ENCODE measurements at regions not wholly inside any gene's neighbourhood (a gene's known extent, or its start where the extent isn't known, plus 50 kb on each side); places are given as distances from the start of the nearest gene placed in this dataset.

DNA sequence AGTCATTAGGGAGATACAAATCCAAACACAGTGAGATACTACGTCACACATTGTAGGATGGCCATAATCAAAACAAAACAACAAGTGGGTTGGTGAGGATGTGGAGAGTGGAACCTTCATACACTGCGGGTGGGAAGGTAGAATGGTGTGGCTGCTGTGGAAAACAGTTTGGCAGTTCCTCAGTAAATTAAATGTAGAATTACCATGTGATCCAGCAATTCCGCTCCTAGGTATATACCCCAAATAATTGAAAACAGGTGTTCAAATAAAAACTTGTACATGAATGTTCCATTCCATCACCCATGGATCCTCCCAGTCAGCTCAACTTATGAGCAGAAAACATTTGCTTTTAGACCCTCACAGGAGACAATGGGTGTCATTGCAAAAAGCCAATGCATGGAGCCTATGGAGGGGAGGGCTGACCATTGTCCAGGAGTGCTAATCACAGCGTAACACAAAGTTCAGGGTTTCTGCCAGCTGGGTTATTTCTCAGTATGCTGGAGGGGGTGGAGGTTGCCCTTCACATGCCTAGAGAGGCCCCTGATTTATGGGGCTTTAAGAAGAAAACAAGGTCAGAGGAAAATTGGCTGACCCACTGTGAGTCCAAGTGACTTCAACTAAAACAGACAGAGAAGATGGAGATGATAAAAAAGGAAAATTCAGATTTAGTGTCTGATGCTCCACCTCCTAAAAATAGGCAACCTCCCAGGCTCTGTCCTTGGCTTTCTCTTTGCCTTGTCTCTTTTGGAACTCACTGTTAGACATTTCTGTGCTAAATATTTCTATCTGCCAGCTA lies 124.1 kb downstream of the WDR11 start:
- WGBS, 2 donors: 94 to 95% methylated on average over 4 of the region's 4 CpGs
- H3K27ac ChIP-seq: no peak overlapping the region

DNA sequence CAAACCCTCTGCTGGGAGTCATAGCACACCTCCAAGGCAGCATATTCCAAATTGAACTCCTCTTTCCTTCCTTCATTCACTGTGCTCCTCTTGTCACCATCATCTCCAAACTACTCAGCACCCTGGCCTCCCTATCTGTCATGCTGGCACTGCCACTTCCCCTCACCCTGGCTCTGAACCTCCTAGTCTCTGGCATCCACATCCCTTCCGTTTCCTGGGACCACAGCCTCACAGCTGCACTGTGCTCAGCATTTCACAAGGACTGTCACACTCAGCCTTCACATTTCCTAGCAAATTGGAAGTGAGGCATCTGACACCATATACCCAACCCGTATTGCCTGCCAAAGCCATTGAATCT lies 124.7 kb downstream of the WDR11 start:
- Histone ChIP-seq H3K27ac (no peak overlapping the region), H3K9me3 (no peaks in the 10 kb centered on the region), H3K36me3 (no peaks in the 10 kb centered on the region), H3K4me3 (replicated peaks in 1 of 3) (no peak overlapping the region), H3K4me1 (peaks cover 0 to 5% of the 10 kb centered on the region in 2 donors), H3K27me3 (no peaks in the 10 kb centered on the region)
- no peak for TF ChIP-seq POLR2A (IDR thresholded peaks at IDR 0.05)
- TF ChIP-seq, protein P1, sequence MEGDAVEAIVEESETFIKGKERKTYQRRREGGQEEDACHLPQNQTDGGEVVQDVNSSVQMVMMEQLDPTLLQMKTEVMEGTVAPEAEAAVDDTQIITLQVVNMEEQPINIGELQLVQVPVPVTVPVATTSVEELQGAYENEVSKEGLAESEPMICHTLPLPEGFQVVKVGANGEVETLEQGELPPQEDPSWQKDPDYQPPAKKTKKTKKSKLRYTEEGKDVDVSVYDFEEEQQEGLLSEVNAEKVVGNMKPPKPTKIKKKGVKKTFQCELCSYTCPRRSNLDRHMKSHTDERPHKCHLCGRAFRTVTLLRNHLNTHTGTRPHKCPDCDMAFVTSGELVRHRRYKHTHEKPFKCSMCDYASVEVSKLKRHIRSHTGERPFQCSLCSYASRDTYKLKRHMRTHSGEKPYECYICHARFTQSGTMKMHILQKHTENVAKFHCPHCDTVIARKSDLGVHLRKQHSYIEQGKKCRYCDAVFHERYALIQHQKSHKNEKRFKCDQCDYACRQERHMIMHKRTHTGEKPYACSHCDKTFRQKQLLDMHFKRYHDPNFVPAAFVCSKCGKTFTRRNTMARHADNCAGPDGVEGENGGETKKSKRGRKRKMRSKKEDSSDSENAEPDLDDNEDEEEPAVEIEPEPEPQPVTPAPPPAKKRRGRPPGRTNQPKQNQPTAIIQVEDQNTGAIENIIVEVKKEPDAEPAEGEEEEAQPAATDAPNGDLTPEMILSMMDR (IDR thresholded peaks at IDR 0.05): no peak
- 79 to 96% methylated on average over 2 of the region's 2 CpGs for whole genome bisulfite sequencing, 2 donors
- intact Hi-C loops (cut with DNase I): no loop called here
- no peak for DNase-seq

More for the DNA sequence above, 124.1 kb downstream of the WDR11 start:
- Histone ChIP-seq H3K27me3 (no peaks in the 10 kb centered on the region), H3K4me3 (replicated peaks in 1 of 3) (no peak overlapping the region), H3K9me3 (no peaks in the 10 kb centered on the region), H3K36me3 (no peaks in the 10 kb centered on the region), H3K4me1 (peaks cover 0 to 5% of the 10 kb centered on the region in 2 donors)
- intact Hi-C loops (cut with DNase I): no loop called here
- TF ChIP-seq, protein P1 (IDR thresholded peaks at IDR 0.05): no peak
- TF ChIP-seq POLR2A (IDR thresholded peaks at IDR 0.05): no peak
- no peak for DNase-seq

DNA sequence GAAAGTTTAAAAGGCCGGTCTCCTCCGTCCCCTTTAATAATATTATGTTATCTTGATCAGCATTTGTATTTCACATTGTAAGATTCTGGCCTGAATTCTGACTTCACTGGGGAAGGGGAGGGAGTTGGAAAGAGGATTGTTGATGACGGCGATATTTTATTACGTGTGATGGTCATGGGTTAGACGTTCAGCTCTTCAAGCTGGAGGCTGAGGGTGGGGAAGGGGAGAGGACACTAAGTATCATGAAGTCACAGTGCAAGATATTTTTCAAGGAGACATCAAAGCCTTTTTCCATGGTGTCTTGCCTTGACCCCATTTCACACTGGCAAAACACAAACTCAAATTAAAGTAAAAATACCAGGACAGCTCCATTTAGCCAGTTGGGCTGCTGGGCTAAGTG lies 126.7 kb downstream of the WDR11 start:
- Histone ChIP-seq H3K36me3 (no peaks in the 10 kb centered on the region), H3K4me3 (replicated peaks in 1 of 3) (no peak overlapping the region), H3K9me3 (no peaks in the 10 kb centered on the region), H3K4me1 (peaks cover 0 to 5% of the 10 kb centered on the region in 2 donors), H3K27ac (no peak overlapping the region), H3K27me3 (no peaks in the 10 kb centered on the region)
- DNase-seq: no peak
- intact Hi-C loops (cut with DNase I): no loop called here
- no peak for TF ChIP-seq POLR2A (IDR thresholded peaks at IDR 0.05)
- TF ChIP-seq, protein P1 (IDR thresholded peaks at IDR 0.05): no peak
- WGBS, 2 donors: 89% methylated on average over 6 of the region's 6 CpGs

DNA sequence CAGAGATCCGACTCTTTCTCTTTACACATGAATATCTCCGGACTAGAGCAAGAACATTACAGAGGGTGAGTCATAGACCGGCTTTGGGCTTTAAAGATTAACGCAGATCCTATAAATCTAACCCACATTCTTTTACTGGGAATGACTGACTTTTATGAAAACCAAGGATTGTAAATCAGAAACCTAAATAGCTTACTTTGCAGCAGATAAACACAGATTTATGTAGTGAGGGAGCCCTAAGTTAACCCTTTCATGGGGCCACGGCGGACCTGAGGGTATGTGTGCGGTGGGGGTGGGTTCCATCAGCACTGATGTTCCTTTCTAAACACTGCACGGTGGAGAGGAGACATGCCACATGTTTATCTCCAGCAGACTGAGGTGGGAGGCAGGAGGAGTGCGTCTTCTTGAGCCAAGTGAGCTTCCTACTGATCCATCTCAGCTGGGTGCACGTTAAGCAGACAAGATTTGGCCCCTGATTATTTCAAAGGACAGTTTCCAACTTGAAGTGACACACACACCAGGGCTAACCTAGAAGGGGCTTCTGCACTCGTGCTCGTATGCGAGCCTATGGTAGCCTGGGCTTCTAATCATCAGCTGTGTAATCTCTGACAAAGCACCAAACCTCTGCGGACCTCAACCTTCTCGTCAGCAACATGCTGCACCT lies 127.6 kb downstream of the WDR11 start:
- intact Hi-C loops (cut with DNase I): no loop called here
- WGBS, 2 donors: 38 to 40% methylated on average over 14 to 15 of the region's 15 CpGs
- Histone ChIP-seq H3K9me3 (no peaks in the 10 kb centered on the region), H3K4me1 (peaks cover 0 to 5% of the 10 kb centered on the region in 2 donors), H3K27ac (no peak overlapping the region), H3K4me3 (replicated peaks in 1 of 3) (no peak overlapping the region), H3K36me3 (no peaks in the 10 kb centered on the region), H3K27me3 (no peaks in the 10 kb centered on the region)
- no peak for TF ChIP-seq POLR2A (IDR thresholded peaks at IDR 0.05)
- TF ChIP-seq, protein P1 (IDR thresholded peaks at IDR 0.05): no peak
- DNase-seq: no peak

Measured in thyroid gland (tissue), 4 donors.